ENCODE measurements at regions not wholly inside any gene's neighbourhood (a gene's known extent, or its start where the extent isn't known, plus 50 kb on each side); places are given as distances from the start of the nearest gene placed in this dataset.

DNA sequence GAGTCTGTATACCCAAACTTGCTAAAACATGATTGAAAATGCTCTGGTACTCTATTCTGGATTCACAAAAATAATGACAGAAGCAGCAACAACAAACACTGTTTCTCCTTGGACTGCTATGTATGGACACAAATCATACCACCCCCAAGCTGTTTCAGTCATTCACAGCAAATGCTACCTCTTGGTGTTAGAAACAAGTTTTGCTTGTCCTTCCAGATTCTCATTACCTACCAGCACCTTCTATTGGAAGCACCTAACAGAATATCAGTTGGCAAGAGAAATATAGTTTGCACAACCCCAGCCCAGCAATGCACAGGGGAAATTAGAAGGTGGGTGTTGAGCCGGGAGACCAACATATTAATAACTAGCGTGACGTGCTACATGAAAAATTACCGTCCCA is 1950.9 kb downstream of the C4orf33 start (continued):
- TF ChIP-seq, protein P1, sequence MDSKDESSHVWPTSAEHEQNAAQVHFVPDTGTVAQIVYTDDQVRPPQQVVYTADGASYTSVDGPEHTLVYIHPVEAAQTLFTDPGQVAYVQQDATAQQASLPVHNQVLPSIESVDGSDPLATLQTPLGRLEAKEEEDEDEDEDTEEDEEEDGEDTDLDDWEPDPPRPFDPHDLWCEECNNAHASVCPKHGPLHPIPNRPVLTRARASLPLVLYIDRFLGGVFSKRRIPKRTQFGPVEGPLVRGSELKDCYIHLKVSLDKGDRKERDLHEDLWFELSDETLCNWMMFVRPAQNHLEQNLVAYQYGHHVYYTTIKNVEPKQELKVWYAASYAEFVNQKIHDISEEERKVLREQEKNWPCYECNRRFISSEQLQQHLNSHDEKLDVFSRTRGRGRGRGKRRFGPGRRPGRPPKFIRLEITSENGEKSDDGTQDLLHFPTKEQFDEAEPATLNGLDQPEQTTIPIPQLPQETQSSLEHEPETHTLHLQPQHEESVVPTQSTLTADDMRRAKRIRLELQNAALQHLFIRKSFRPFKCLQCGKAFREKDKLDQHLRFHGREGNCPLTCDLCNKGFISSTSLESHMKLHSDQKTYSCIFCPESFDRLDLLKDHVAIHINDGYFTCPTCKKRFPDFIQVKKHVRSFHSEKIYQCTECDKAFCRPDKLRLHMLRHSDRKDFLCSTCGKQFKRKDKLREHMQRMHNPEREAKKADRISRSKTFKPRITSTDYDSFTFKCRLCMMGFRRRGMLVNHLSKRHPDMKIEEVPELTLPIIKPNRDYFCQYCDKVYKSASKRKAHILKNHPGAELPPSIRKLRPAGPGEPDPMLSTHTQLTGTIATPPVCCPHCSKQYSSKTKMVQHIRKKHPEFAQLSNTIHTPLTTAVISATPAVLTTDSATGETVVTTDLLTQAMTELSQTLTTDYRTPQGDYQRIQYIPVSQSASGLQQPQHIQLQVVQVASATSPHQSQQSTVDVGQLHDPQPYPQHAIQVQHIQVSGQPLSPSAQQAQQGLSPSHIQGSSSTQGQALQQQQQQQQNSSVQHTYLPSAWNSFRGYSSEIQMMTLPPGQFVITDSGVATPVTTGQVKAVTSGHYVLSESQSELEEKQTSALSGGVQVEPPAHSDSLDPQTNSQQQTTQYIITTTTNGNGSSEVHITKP (IDR thresholded peaks at IDR 0.05; ENCODE audit: partially characterized antibody): no peak
- TF ChIP-seq ZBTB7A (IDR thresholded peaks at IDR 0.05; ENCODE audit: borderline replicate concordance, control insufficient read depth, low read depth, low read length): no peak
- no peak for TF ChIP-seq YY1 (IDR thresholded peaks at IDR 0.05; ENCODE audit: borderline replicate concordance in 1 of 3, control insufficient read depth in 1 of 3, extremely low read depth in 1 of 3, insufficient read depth in 3 of 3, insufficient read length in 1 of 3, insufficient replicate concordance in 2 of 3, low read depth in 1 of 3, low read length in 2 of 3)
- TF ChIP-seq ARID4B (CRISPR knock-in tag; IDR thresholded peaks at IDR 0.05): no peak
- no peak for TF ChIP-seq CC2D1A (IDR thresholded peaks at IDR 0.05)
- no peak for TF ChIP-seq SRSF3 (IDR thresholded peaks at IDR 0.05; ENCODE audit: insufficient read depth, low read length)
- TF ChIP-seq ZNF3 (CRISPR knock-in tag; IDR thresholded peaks at IDR 0.05): no peak
- TF ChIP-seq ZBTB11 (CRISPR knock-in tag; IDR thresholded peaks at IDR 0.05): no peak
- TF ChIP-seq CXXC5 (CRISPR knock-in tag; IDR thresholded peaks at IDR 0.05): no peak
- no peak for TF ChIP-seq GMEB1 (CRISPR knock-in tag; IDR thresholded peaks at IDR 0.05)
- TF ChIP-seq ZNF431 (CRISPR knock-in tag; IDR thresholded peaks at IDR 0.05): no peak
- no peak for TF ChIP-seq ZNF76 (CRISPR knock-in tag; IDR thresholded peaks at IDR 0.05; ENCODE audit: borderline replicate concordance)
- no peak for TF ChIP-seq RBM39 (optimal IDR thresholded peaks at IDR 0.05; ENCODE audit: low read depth, low read length)
